ENCODE measurements at regions not wholly inside any gene's neighbourhood (a gene's known extent, or its start where the extent isn't known, plus 50 kb on each side); places are given as distances from the start of the nearest gene placed in this dataset.

DNA sequence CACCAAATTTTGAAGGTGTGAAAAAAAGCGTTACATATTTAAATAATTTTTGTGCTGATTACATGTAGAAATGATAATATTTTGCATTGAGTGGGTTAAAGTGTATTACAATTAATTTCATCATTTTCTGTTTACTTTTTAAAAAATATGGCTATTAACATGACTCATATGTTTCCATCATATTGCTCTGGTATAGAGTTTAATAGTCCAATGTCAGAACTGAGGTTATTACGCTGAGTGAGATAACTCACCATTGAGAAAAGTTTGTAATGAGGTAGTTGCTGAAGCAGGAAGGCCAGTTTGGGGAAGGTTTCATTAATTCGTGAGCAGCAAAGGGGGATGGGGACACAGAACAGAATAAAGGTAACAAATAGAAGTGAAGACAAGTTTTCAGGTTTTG lies 865.7 kb upstream of the MGAT4C start:
- no peak overlapping the region for H2BK12ac ChIP-seq (ENCODE audit: insufficient read length, low read depth, low read length)
- H3K9me3 ChIP-seq (ENCODE audit: control insufficient read depth, low read depth, low read length), result peaks cover 5% of the 10 kb centered on the region
- no peak overlapping the region for H2BK5ac ChIP-seq (ENCODE audit: insufficient read length, low read length)
- H2BK20ac ChIP-seq (ENCODE audit: low read depth, low read length, poor library complexity, severe bottlenecking), result no peak overlapping the region
- no peak overlapping the region for H2BK15ac ChIP-seq (ENCODE audit: low read depth, low read length)
- H3K23ac ChIP-seq (ENCODE audit: insufficient read length, low read depth, low read length), result no peak overlapping the region
- H4K5ac ChIP-seq (ENCODE audit: insufficient read length, low read depth, low read length), result no peak overlapping the region
- H3K27ac ChIP-seq (ENCODE audit: insufficient read length, low read depth, low read length), result no peak overlapping the region
- H3K79me2 ChIP-seq (ENCODE audit: insufficient read depth, low read length), result no peaks in the 10 kb centered on the region
- no peak overlapping the region for H2AK5ac ChIP-seq (ENCODE audit: insufficient read length, low read length)
- H3K56ac ChIP-seq (ENCODE audit: insufficient read length, low read depth, low read length), result no peak overlapping the region
- no peaks in the 10 kb centered on the region for H3K4me1 ChIP-seq (ENCODE audit: insufficient read depth, low read length)
- H3K4me3 Mint-ChIP-seq, result no peak overlapping the region
- H3K4me2 ChIP-seq (ENCODE audit: insufficient read depth, insufficient read length, low read length), result no peak overlapping the region
- H2BK120ac ChIP-seq (ENCODE audit: low read depth, low read length, poor library complexity, severe bottlenecking), result no peak overlapping the region
- H3K23me2 ChIP-seq (ENCODE audit: insufficient read length, low read depth, low read length, poor library complexity, severe bottlenecking), result no peaks in the 10 kb centered on the region
- TF ChIP-seq, protein P1, sequence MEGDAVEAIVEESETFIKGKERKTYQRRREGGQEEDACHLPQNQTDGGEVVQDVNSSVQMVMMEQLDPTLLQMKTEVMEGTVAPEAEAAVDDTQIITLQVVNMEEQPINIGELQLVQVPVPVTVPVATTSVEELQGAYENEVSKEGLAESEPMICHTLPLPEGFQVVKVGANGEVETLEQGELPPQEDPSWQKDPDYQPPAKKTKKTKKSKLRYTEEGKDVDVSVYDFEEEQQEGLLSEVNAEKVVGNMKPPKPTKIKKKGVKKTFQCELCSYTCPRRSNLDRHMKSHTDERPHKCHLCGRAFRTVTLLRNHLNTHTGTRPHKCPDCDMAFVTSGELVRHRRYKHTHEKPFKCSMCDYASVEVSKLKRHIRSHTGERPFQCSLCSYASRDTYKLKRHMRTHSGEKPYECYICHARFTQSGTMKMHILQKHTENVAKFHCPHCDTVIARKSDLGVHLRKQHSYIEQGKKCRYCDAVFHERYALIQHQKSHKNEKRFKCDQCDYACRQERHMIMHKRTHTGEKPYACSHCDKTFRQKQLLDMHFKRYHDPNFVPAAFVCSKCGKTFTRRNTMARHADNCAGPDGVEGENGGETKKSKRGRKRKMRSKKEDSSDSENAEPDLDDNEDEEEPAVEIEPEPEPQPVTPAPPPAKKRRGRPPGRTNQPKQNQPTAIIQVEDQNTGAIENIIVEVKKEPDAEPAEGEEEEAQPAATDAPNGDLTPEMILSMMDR (conservative IDR thresholded peaks at IDR 0.05), result no peak
- no peak overlapping the region for H3K18ac ChIP-seq (ENCODE audit: insufficient read length, low read depth, low read length)
- no peaks in the 10 kb centered on the region for H3K27me3 Mint-ChIP-seq (ENCODE audit: low read depth)
- DNase-seq, result no peak
- no peak overlapping the region for H3K4ac ChIP-seq (ENCODE audit: low read depth, low read length)
- H3K27ac Mint-ChIP-seq, result no peak overlapping the region
- no CpG with 5 or more reads among the region's 3 CpGs for WGBS (ENCODE audit: extremely low coverage, insufficient read length, low lambda C conversion rate)
- H3K36me3 Mint-ChIP-seq (ENCODE audit: insufficient read depth in 1 of 3, low read depth in 3 of 3), result peaks cover 4 to 13% (median 6%) of the 10 kb centered on the region in 3 experiments; a peak in 5 of 7 replicates
- H3K79me1 ChIP-seq (ENCODE audit: insufficient read depth, low read depth, low read length, poor library complexity, severe bottlenecking), result no peaks in the 10 kb centered on the region
- no peak overlapping the region for H3K9ac ChIP-seq (ENCODE audit: extremely low read depth, insufficient read length, low read length)
- no peak overlapping the region for H3K14ac ChIP-seq (ENCODE audit: insufficient read depth, low read length)
- no peak overlapping the region for H4K8ac ChIP-seq (replicated peaks; ENCODE audit: insufficient read length, low read depth, low read length)
- no peak overlapping the region for H4K91ac ChIP-seq (ENCODE audit: insufficient read length, low read depth, low read length)
- no peaks in the 10 kb centered on the region for H3K27me3 ChIP-seq (ENCODE audit: insufficient read depth, low read length)
- H3T11ph ChIP-seq (ENCODE audit: low read length), result no peak overlapping the region
- peaks cover 10% of the 10 kb centered on the region in 2 experiments for H3K4me1 Mint-ChIP-seq
- peaks cover 4% of the 10 kb centered on the region in 2 experiments; a peak in 3 of 5 replicates for H3K9me3 Mint-ChIP-seq
- no peaks in the 10 kb centered on the region for H4K20me1 ChIP-seq (ENCODE audit: control insufficient read depth, insufficient read depth, insufficient read length)
- H2AFZ ChIP-seq (ENCODE audit: low read length), result no peak overlapping the region
